Inferior parietal cortex (tissue), 1 donor: ENCODE measurements at regions not wholly inside any gene's neighbourhood (a gene's known extent, or its start where the extent isn't known, plus 50 kb on each side); places are given as distances from the start of the nearest gene placed in this dataset.
"Not testable (repeated sequence)": the region's sequence is repeated elsewhere in the genome, so short reads cannot be mapped to it uniquely, and the experiment has no call there.

Experiments
- DNase-seq: peaks from one replicate; pipeline ENCODE4 v3.0.0-alpha.2; 2016; ENCODE audit errors: extremely low spot score

- DNase-seq: no peak
These were observed 56.3 kb upstream of the ZNF92 start for GRCh38 chr7:65317372-65317771.

DNA sequence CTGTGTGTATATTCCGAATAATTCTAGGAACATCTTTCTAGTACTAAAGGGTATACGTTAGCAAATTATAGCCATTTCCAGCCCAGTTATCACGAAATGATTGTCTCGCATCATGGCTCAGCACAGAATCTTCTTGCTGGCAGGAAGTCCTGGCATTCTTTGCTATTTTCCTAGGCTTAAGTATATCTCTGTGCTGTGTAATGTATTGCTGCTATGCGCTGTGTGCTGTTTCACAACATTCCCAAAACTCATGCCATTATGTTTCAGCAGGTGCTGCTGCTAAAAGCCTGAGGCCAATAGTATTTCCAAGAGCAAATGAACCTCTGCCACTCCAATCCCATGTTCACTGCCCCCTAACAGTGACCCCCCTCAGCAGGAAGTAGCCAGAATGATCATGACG, 62.9 kb upstream of the ZNF92 start:
- DNase-seq: no peak

DNA sequence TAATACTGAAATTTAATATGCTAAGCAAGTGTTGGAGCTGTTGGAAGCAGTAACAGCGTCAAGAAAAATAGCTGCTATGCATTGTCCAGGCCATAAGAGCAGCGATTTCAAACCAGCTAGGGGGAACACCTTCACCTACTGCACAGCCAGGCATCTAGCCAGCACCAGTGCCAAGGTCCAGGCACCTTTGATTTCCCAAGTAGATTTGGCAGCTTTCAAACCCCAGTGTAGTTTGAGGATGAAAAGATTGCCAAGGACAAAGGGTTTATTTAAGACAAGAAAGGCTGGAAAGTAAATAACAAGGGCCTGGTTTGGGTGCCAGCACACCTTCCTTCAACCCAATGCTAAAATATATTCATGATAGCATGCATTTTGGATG, 65.4 kb upstream of the ZNF92 start:
- no peak for DNase-seq

DNA sequence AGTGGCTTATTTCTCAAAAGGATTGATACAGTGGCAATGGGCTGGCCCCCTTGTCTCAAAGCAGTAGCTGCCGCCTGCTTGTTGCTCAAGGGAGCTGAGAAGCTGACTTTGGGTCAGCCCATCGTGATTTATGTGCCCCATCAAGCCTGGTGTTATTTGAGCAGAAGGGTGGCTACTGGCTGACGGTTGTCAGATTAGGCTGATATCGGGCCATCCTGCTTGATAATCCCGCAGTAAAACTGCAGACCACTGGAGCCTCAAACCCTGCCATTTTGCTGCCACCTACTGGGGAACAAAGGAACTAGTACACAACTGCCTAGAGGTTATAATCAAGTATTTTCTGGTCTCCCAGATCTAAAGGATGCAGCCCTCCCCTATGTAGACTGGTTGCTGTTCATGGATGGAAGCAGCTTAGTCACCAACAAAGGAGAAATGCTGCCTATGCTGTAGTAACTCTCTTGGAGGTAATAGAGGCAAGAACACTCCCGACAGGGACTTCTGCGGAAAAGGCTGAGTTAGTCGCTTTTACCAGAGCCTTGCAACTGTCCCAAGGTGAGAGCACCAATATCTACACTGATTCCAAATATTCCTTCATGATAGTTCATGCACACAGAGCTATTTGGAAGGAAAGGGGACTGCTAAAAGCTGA, 65.9 kb upstream of the ZNF92 start:
- DNase-seq: peak; percentile 77

DNA sequence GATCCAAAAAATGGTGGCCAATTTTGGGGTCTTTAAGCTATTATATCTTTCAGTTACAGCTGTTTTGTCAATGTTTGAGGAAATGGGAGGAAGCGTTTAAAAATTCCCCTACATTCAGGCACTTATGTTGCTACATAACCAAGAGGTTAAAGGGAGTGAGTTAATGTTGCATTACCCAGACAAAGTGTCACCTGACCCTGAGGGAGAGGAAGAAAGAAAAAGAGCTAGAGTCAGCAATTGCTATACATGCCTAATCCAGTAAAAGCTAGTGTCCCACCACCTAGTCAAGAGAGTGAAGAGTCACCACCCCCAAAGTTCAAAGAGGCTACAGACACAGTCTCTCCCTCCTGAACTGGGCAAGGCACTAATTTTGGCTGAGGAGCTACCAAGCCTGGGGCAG, 69.5 kb upstream of the ZNF92 start:
- DNase-seq: no peak

- DNase-seq: no peak
These were observed 70.8 kb upstream of the ZNF92 start for GRCh38 chr7:65302883-65303282.

DNA sequence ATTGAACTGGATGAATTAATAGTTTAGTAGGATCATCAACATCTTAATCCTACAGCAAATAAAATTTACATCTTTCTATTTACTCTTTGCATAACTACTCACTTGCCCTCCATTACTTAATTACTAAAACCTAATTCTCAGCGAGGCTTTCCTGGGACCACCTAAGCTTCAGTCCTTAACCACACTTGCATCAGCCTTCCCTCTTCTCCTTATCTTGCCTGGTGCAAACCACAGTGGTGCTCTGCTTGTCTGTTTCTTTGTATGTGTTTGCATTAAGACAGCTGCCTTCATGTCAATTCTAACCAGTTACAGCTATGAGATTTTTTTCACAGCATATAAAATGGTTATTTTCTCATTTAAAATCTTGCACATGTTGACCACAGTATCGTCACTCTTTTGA, 72.6 kb upstream of the ZNF92 start:
- DNase-seq: no peak

DNA sequence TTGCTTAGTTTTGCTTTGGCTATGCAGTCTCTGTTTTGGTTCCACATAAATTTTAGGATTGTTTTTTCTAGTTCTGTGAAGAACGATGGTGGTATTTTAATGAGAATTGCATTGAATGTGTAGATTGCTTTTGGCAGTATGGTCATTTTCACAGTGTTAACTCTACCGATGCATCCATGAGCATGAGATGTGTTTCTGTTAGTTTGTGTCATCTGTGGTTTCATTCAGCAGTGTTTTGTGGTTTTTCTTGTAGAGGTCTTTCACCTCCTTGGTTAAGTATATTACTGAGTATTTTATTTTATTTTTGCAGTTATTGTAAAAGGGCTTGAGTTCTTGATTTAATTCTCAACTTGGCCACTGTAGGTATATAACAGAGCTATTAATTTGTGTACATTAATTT, 78.2 kb upstream of the ZNF92 start:
- DNase-seq: no peak

GRCh38 chr7:65290340-65290739, 83.3 kb upstream of the ZNF92 start:
- not testable (repeated sequence) for DNase-seq

- no peak for DNase-seq
These were observed 86.6 kb upstream of the ZNF92 start for GRCh38 chr7:65287023-65287422.

GRCh38 chr7:65285906-65286864, 87.5 kb upstream of the ZNF92 start:
- no peak for DNase-seq

GRCh38 chr7:65285241-65285640, 88.4 kb upstream of the ZNF92 start:
- DNase-seq: not testable (repeated sequence)

DNA sequence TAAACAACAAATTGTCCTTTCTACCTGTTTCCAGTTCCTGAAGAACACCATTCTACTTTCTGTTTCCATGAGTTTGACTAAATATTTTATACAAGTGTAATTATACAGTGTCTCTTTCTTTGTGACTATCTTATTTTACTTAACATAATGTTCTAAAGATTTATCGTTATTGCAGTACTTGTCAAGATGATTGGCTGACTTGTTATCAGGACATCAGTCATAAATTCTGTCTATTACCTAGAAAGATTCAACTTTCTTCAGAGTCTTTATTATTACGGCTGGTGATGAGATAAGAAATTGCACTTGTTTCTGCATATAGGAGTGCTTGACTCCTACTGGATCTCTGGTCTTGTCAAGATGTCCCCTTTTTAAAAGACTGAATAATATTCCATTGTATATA, 93.9 kb upstream of the ZNF92 start:
- no peak for DNase-seq

- no peak for DNase-seq
These were observed 96.8 kb upstream of the ZNF92 start for GRCh38 chr7:65276822-65277221.

DNA sequence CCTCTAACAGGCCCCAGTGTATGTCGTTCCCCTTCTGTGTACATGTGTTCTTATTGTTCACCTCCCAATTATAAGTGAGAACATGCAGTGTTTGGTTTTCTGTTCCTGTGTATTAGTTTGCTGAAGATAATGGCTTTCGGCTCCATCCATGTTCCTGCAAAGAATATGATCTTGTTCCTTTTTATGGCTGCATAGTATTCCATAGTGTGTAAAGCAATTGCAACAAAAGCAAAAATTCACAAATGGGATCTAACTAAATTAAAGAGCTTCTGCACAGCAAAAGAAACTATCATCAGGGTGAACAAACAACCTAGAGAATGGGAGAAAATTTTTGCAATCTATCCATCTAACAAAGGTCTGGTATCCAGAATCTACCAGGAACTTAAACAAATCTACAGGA, 102.2 kb upstream of the ZNF92 start:
- DNase-seq: not testable (repeated sequence)

DNA sequence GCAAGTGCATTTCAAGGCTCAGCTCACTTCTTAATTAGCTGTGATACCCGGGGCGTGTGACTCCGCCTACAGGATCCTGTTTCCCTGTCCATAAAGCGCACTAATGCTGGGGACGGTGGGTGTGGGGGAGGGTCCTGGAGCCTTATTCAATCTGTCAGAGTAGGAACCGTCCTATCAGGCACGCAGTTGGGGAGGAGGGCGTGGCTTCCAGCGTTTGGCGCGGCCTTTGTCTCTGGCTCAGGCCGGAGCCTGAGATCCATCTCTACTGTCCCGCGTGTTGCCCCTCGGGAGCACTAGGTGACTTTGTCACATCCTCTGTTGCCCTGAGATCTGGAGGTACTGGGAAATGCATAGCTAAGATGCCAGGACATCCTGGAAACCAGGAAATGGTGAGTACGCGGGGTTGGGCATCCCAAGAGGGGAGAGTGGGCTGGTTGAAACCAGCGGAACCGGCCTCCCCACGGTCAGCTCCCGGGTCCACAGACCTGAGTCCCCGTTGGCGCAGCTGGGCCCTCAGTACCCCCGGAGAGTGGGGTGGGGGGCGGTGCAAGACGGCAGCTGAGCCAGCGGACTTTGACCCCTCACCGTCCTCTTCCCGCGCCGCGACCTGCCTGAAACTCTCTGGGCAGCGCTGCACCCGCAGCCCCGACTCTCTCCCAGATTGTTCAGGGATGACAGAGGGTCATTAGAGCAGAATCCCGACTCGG, 104.4 kb upstream of the ZNF92 start:
- DNase-seq: peak; percentile 28

GRCh38 chr7:65268782-65269149, 104.9 kb upstream of the ZNF92 start:
- no peak for DNase-seq

- no peak for DNase-seq
These were observed 107.6 kb upstream of the ZNF92 start for GRCh38 chr7:65265933-65266519.

GRCh38 chr7:65264258-65264657, 109.4 kb upstream of the ZNF92 start:
- DNase-seq: no peak

DNA sequence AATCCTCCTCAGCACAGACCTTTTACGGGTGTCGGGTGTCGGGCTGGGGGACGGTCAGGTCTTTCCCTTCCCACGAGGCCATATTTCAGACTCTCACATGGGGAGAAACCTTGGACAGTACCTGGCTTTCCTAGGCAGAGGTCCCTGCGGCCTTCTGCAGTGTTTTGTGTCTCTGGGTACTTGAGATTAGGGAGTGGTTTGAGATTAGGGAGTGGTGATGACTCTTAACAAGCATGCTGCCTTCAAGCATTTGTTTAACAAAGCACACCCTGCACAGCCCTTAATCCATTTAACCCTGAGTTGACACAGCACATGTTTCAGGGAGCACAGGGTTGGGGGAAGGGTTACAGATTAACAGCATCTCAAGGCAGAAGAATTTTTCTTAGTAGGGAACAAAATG, 113.0 kb upstream of the ZNF92 start:
- DNase-seq: not testable (repeated sequence)

- not testable (repeated sequence) for DNase-seq
These were observed 113.7 kb upstream of the ZNF92 start for GRCh38 chr7:65259864-65260525.

- no peak for DNase-seq
These were observed 119.6 kb upstream of the ZNF92 start for GRCh38 chr7:65254061-65254460.
